Gastroesophageal sphincter (tissue), 4 donors: ENCODE measurements at regions not wholly inside any gene's neighbourhood (a gene's known extent, or its start where the extent isn't known, plus 50 kb on each side); places are given as distances from the start of the nearest gene placed in this dataset.

Experiments
- ATAC-seq: fragments of 150-250 bp; one replicate; pipeline ENCODE4 v1.9.1; 2016; ENCODE audit warnings: mild to moderate bottlenecking, moderate library complexity
- H3K27ac ChIP-seq, 4 donors: fragments of 200-600 bp; sonication (generic) in 3 of 4; 1 replicate in 3 of 4; 2 replicates in 1 of 4; pipeline ENCODE4 v1.5.1; 2016 to 2019
- H3K27me3 ChIP-seq: fragments of 200-600 bp; sonication (generic); one replicate; pipeline ENCODE4 v1.5.1; 2019
- H3K36me3 ChIP-seq, 2 donors: fragments of 200-600 bp; sonication (generic); one replicate each; pipeline ENCODE4 v1.5.1; 2019; ENCODE audit warnings: control low read depth in 1 of 2
- H3K4me1 ChIP-seq, 3 donors: fragments of 200-600 bp; sonication (generic); 1 replicate in 2 of 3; 2 replicates in 1 of 3; pipeline ENCODE4 v1.5.1; 2016 to 2019; ENCODE audit warnings: control low read depth in 2 of 3
- H3K4me3 ChIP-seq, 2 donors: fragments of 200-600 bp; sonication (generic); one replicate each; pipeline ENCODE4 v1.5.1; 2019; ENCODE audit warnings: mild to moderate bottlenecking in 1 of 2, moderate library complexity in 1 of 2
- H3K9me3 ChIP-seq, 3 donors: fragments of 200-600 bp; sonication (generic); one replicate each; pipeline ENCODE4 v1.5.1; 2017 to 2019; ENCODE audit warnings: control low read depth in 2 of 3
- EP300 ChIP-seq: sonication (generic); formaldehyde crosslinking; IDR thresholded peaks from one replicate; pipeline ENCODE4 v1.6.1; 2017; ENCODE audit warnings: antibody characterized with exemption, mild to moderate bottlenecking
- POLR2A ChIP-seq, 2 donors: fragments of 450-650 bp; IDR thresholded peaks; one replicate each; pipeline ENCODE4 v1.6.1; 2017; ENCODE audit warnings: antibody characterized with exemption in 2 of 2, mild to moderate bottlenecking in 2 of 2, moderate library complexity in 1 of 2
- POLR2AphosphoS5 ChIP-seq: sonication (generic); formaldehyde crosslinking; IDR thresholded peaks from one replicate; pipeline ENCODE4 v1.6.1; 2017; ENCODE audit warnings: antibody characterized with exemption
- WGBS, 2 donors: methylation state at CpG; one replicate each; pipeline ENCODE4 v1.1.5; 2018; ENCODE audit warnings: low coverage in 1 of 2; 5-methylcytosine and 5-hydroxymethylcytosine counted together
- TF ChIP-seq, protein P1 (sequence below), 4 experiments: fragments of 200-600 bp in 2 of 4; fragments of 450-650 bp in 2 of 4; sonication (generic) in 1 of 4; IDR thresholded peaks; one replicate each; pipeline ENCODE4 v1.5.1; 2017 to 2019; ENCODE audit warnings: antibody characterized with exemption in 4 of 4, mild to moderate bottlenecking in 2 of 4, moderate library complexity in 2 of 4

DNA sequence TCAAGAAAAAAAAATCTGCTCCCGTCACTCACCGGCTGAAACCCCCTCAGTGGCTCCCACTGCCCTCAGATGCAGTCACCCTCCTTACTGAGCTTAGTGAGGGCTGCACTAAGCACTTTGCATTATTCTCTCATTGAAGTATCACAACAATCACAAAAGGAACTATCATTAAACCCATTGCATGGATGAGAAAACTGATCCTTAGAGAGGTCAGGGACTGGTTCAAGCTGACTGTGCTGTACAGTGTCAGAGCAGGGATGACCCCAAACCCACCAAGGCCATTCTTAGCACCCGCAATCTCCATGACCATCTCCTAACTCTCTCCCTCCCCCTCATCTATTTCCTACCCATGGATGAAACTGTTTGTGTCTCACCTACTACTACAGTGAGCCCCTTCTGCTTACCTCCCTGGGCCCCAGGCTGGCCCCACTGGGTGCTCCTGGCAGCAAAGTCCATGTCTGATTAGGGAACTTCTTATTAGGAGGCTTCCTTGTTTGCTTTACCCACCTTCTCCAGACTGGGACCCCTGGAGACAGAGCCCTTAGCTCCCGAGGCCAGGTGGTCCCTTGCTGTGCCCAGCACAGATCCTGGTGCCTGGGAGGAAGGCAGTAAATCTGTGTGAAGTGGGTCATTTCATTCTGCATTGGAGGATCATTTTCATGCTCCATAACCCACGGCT is 139.3 kb upstream of the ID2 start:
- peak overlapping the region in 2 of 4 donors; percentile 29 to 56 for H3K27ac ChIP-seq
- 91 to 96% methylated on average over 4 of the region's 5 CpGs for WGBS, 2 donors

DNA sequence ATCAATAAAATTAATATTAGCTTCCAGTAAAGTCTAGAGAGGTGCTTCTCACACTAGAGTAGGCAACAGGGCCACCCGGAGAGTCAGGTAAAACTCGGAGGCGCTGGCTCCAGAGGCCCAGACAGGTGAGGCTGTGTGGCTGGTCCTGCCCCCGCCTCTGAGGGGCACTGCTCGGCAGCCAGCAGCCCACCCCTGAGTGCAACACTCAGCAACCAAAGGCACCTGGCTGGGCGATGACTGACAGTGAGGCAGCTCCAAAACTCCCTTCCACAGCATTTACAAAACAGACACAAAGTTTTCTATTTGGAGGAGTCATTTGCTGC is 138.8 kb upstream of the ID2 start:
- ATAC-seq, result no peak
- peak overlapping the region in 3 of 4 donors; percentile 7 to 56 (median 29) for H3K27ac ChIP-seq
- H3K4me1 ChIP-seq, result peaks cover 0 to 39% (median 0%) of the 10 kb centered on the region in 3 donors
- H3K4me3 ChIP-seq, result no peak overlapping the region
- no peaks in the 10 kb centered on the region for H3K9me3 ChIP-seq
- 80 to 100% methylated on average over 1 of the region's 6 CpGs for WGBS, 2 donors
- H3K27me3 ChIP-seq, result no peaks in the 10 kb centered on the region
- no peaks in the 10 kb centered on the region for H3K36me3 ChIP-seq
- TF ChIP-seq POLR2AphosphoS5 (no peak), POLR2A (IDR thresholded peaks at IDR 0.05) (no peak), EP300 (no peak)
- TF ChIP-seq, protein P1, sequence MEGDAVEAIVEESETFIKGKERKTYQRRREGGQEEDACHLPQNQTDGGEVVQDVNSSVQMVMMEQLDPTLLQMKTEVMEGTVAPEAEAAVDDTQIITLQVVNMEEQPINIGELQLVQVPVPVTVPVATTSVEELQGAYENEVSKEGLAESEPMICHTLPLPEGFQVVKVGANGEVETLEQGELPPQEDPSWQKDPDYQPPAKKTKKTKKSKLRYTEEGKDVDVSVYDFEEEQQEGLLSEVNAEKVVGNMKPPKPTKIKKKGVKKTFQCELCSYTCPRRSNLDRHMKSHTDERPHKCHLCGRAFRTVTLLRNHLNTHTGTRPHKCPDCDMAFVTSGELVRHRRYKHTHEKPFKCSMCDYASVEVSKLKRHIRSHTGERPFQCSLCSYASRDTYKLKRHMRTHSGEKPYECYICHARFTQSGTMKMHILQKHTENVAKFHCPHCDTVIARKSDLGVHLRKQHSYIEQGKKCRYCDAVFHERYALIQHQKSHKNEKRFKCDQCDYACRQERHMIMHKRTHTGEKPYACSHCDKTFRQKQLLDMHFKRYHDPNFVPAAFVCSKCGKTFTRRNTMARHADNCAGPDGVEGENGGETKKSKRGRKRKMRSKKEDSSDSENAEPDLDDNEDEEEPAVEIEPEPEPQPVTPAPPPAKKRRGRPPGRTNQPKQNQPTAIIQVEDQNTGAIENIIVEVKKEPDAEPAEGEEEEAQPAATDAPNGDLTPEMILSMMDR (IDR thresholded peaks at IDR 0.05), result no peak

More for the DNA sequence above, 139.3 kb upstream of the ID2 start:
- TF ChIP-seq POLR2AphosphoS5 (no peak), POLR2A (IDR thresholded peaks at IDR 0.05) (no peak), EP300 (no peak)
- TF ChIP-seq, protein P1 (IDR thresholded peaks at IDR 0.05), result no peak
- no peak for ATAC-seq
- H3K4me1 ChIP-seq, result peaks cover 0 to 44% (median 0%) of the 10 kb centered on the region in 3 donors
- no peak overlapping the region for H3K4me3 ChIP-seq
- H3K27me3 ChIP-seq, result no peaks in the 10 kb centered on the region
- H3K9me3 ChIP-seq, result no peaks in the 10 kb centered on the region
- no peaks in the 10 kb centered on the region for H3K36me3 ChIP-seq

DNA sequence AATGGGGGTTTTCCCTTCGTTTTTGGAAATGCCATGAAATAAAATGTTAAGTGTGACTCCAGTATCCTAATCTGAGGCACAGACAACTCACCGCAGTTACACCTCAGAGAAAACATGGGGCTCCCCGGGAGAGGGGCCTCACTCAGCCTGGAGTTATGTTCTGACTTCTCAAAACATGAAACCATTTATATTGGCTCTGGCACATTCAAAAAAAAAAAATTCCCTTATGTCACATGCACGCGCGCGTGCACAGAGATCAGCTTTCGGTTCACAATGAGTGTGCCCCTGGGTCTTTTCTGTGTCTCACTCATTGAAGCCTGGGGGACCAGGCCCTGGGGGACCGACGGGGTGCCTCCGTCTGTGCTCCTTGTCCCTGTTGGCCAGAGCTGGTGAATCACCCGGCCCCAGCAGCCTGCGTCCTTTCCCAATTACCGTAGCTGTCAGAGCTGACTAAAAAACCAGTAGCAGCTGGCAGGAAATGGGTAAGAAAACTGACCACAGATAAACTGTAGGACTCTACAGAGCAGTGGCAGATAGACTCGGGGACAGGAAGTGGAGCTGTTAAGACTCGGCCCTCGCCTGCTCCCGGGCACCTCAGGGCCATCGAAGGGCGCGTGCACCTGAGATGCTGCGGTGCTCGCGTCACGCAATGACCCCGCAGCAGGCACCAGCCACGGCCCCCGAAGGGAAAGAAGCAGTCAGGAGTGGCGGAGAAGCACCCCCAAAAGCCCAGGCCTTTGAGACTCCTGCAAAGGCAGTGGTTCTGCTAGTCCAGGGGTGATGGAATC is 138.3 kb upstream of the ID2 start:
- H3K27me3 ChIP-seq, result no peaks in the 10 kb centered on the region
- H3K27ac ChIP-seq, result peak overlapping the region in 3 of 4 donors; percentile 9 to 56 (median 29)
- no peaks in the 10 kb centered on the region for H3K9me3 ChIP-seq
- TF ChIP-seq, protein P1 (IDR thresholded peaks at IDR 0.05), result no peak
- peak in 1 of 2 donors; percentile 29 for TF ChIP-seq POLR2A (IDR thresholded peaks at IDR 0.05)
- H3K36me3 ChIP-seq, result no peaks in the 10 kb centered on the region
- H3K4me3 ChIP-seq, result no peak overlapping the region
- WGBS, 2 donors, result 67 to 78% methylated on average over 3 to 4 of the region's 29 CpGs
- peak; percentile 60 for ATAC-seq
- H3K4me1 ChIP-seq, result peaks cover 0 to 33% (median 0%) of the 10 kb centered on the region in 3 donors

DNA sequence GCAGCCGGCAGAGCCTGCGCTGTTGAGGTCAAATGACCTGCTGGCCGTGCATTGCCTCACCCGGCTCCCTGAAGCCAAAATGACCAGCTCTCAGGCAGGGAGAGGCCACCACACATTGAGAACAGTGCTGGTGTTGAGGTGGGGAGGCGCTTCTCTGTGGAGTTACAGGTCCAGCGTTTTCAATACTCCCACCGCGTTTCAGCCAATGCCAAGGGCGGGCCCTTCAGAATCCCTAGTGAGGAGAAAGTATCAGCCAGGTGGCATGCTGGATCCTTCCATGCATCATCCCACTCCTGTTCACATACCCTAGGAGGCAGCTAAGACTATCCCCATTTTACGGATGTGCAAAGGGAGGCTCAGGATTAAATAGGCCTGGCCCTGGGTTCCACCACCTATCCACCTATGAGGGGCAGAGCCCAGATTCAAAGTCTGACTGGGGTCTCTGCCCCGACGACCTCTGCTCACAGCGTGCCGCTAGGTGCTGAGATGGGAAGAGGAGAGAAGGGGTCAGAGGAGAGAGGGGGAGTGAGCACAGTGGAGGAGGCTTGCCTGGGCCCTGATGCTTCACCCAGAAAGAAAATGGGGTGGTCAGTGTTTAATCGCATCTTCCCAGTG is 137.6 kb upstream of the ID2 start:
- TF ChIP-seq POLR2A (IDR thresholded peaks at IDR 0.05), result no peak
- no peak for TF ChIP-seq POLR2AphosphoS5
- TF ChIP-seq, protein P1 (IDR thresholded peaks at IDR 0.05), result no peak
- no peak for TF ChIP-seq EP300
- H3K9me3 ChIP-seq, result no peaks in the 10 kb centered on the region
- H3K36me3 ChIP-seq, result no peaks in the 10 kb centered on the region
- no peaks in the 10 kb centered on the region for H3K27me3 ChIP-seq
- ATAC-seq, result no peak
- peaks cover 0 to 28% (median 0%) of the 10 kb centered on the region in 3 donors for H3K4me1 ChIP-seq
- WGBS, 2 donors, result 88 to 100% methylated on average over 1 to 4 of the region's 15 CpGs
- H3K4me3 ChIP-seq, result no peak overlapping the region
- peak overlapping the region in 2 of 4 donors; percentile 9 to 56 for H3K27ac ChIP-seq
